CD14-positive monocyte (primary cell): ENCODE measurements at regions not wholly inside any gene's neighbourhood (a gene's known extent, or its start where the extent isn't known, plus 50 kb on each side); places are given as distances from the start of the nearest gene placed in this dataset.

Experiments used
- DNase-seq, 3 donors: peaks; one replicate each; pipeline ENCODE4 v3.0.0-alpha.2; 2011 to 2022
- H2AFZ ChIP-seq: 2 replicates; pipeline ENCODE4 v1.6.0; 2012; ENCODE audit warnings: mild to moderate bottlenecking, low read depth, low read length, inconsistent platforms; ENCODE audit not compliant: insufficient read depth, poor library complexity, severe bottlenecking
- H3K27ac ChIP-seq, 2 donors: 1 replicate in 1 of 2; 2 replicates in 1 of 2; pipeline ENCODE4 v1.5.1; 2012 to 2013; ENCODE audit warnings: low read length in 2 of 2, control low read depth in 1 of 2, inconsistent platforms in 1 of 2, low read depth in 1 of 2, mild to moderate bottlenecking in 1 of 2
- H3K27me3 ChIP-seq, 2 donors: one replicate each; pipeline versions ENCODE4 v1.6.0 to v1.6.1; 2011 to 2013; ENCODE audit warnings: low read length in 2 of 2; ENCODE audit not compliant: control insufficient read depth in 2 of 2, insufficient read depth in 2 of 2
- H3K36me3 ChIP-seq, 2 donors: replicated peaks in 1 of 2; 1 replicate in 1 of 2; 2 replicates in 1 of 2; pipeline versions ENCODE4 v1.5.1 to v1.6.1; 2012 to 2013; ENCODE audit warnings: low read length in 2 of 2, control low read depth in 1 of 2, inconsistent platforms in 1 of 2, mild to moderate bottlenecking in 1 of 2; ENCODE audit not compliant: insufficient read depth in 2 of 2, control insufficient read depth in 1 of 2
- H3K4me1 ChIP-seq, 2 donors: 1 replicate in 1 of 2; 2 replicates in 1 of 2; pipeline versions ENCODE4 v1.5.1 to v1.6.1; 2012 to 2013; ENCODE audit warnings: low read length in 2 of 2, control low read depth in 1 of 2, inconsistent platforms in 1 of 2, mild to moderate bottlenecking in 1 of 2, moderate library complexity in 1 of 2; ENCODE audit not compliant: insufficient read depth in 2 of 2, control insufficient read depth in 1 of 2
- H3K4me2 ChIP-seq: replicated peaks from 2 replicates; pipeline ENCODE3; 2012; ENCODE audit warnings: low read length, moderate library complexity, mild to moderate bottlenecking; ENCODE audit not compliant: poor library complexity, severe bottlenecking; ENCODE audit errors: extremely low read depth
- H3K4me3 ChIP-seq, 3 experiments: fragments of 200-600 bp in 1 of 3; sonication (generic) in 1 of 3; replicated peaks in 1 of 3; 1 replicate in 2 of 3; 2 replicates in 1 of 3; pipeline ENCODE4 v1.5.1; 2011 to 2013; ENCODE audit warnings: low read length in 3 of 3, mild to moderate bottlenecking in 3 of 3, control low read depth in 2 of 3, low read depth in 2 of 3, inconsistent platforms in 1 of 3, moderate library complexity in 1 of 3
- H3K79me2 ChIP-seq: 2 replicates; pipeline ENCODE4 v1.6.0; 2012; ENCODE audit warnings: mild to moderate bottlenecking, control low read depth, inconsistent platforms, low read length, moderate library complexity; ENCODE audit not compliant: insufficient read depth
- H3K9ac ChIP-seq: 2 replicates; pipeline ENCODE4 v1.6.0; 2017; ENCODE audit warnings: low read length, mild to moderate bottlenecking; ENCODE audit not compliant: insufficient read depth, poor library complexity, severe bottlenecking
- H3K9me3 ChIP-seq, 2 donors: replicated peaks in 1 of 2; 1 replicate in 1 of 2; 2 replicates in 1 of 2; pipeline versions ENCODE4 v1.5.1 to v1.6.1; 2012 to 2013; ENCODE audit warnings: low read length in 2 of 2, control low read depth in 1 of 2; ENCODE audit not compliant: control insufficient read depth in 1 of 2, insufficient read depth in 1 of 2
- H4K20me1 ChIP-seq: 2 replicates; pipeline ENCODE4 v1.6.0; 2012; ENCODE audit warnings: mild to moderate bottlenecking, low read length, control low read depth, moderate library complexity; ENCODE audit not compliant: insufficient read depth
- H3K27ac Mint-ChIP-seq, 7 donors: one replicate each; pipeline ENCODE4 v1.8.0; 2020; ENCODE audit warnings: mild to moderate bottlenecking in 7 of 7, mixed read lengths in 7 of 7, moderate library complexity in 6 of 7, inconsistent platforms in 2 of 7
- H3K27me3 Mint-ChIP-seq, 3 donors: one replicate each; pipeline ENCODE4 v1.8.0; 2021 to 2022; ENCODE audit warnings: low read depth in 3 of 3, mild to moderate bottlenecking in 3 of 3, mixed read lengths in 3 of 3, moderate library complexity in 3 of 3, inconsistent platforms in 1 of 3
- H3K36me3 Mint-ChIP-seq, 2 donors: one replicate each; pipeline ENCODE4 v1.8.0; 2020; ENCODE audit warnings: mixed read lengths in 2 of 2, inconsistent platforms in 1 of 2, mild to moderate bottlenecking in 1 of 2
- H3K4me1 Mint-ChIP-seq: one replicate; pipeline ENCODE4 v1.8.0; 2020; ENCODE audit warnings: mild to moderate bottlenecking, mixed read lengths
- H3K4me3 Mint-ChIP-seq, 2 donors: one replicate each; pipeline ENCODE4 v1.8.0; 2020; ENCODE audit warnings: mild to moderate bottlenecking in 2 of 2, mixed read lengths in 2 of 2, moderate library complexity in 1 of 2
- H3K9me3 Mint-ChIP-seq, 7 donors: one replicate each; pipeline ENCODE4 v1.8.0; 2020 to 2022; ENCODE audit warnings: mixed read lengths in 7 of 7, mild to moderate bottlenecking in 6 of 7, moderate library complexity in 6 of 7, inconsistent platforms in 2 of 7
- CTCF ChIP-seq: fragments of 200-600 bp; IDR thresholded peaks from one replicate; pipeline ENCODE4 v1.8.0; 2022; ENCODE audit warnings: antibody characterized with exemption, mild to moderate bottlenecking
- WGBS: methylation state at CpG from one replicate; pipeline ENCODE4 v1.1.5; 2013; ENCODE audit warnings: missing lambda C conversion rate; ENCODE audit not compliant: insufficient coverage; 5-methylcytosine and 5-hydroxymethylcytosine counted together
- intact Hi-C, 2 donors: fragments of 100-400 bp; cut with micrococcal nuclease; formaldehyde crosslinking; loops; one replicate each; pipeline versions ENCODE4 v1.15.0 to v1.15.1; 2023

- Mint-ChIP-seq H3K4me3 (no peak overlapping the region), H3K27me3 (peaks cover 1 to 2% (median 1%) of the 10 kb centered on the region in 3 donors), H3K27ac (no peak overlapping the region), H3K9me3 (peaks cover 0 to 10% (median 3%) of the 10 kb centered on the region in 7 donors), H3K4me1 (no peaks in the 10 kb centered on the region), H3K36me3 (no peaks in the 10 kb centered on the region)
- intact Hi-C loops, result no loop called here
- no peaks in the 10 kb centered on the region for H3K4me1 ChIP-seq
- H3K27me3 ChIP-seq, result no peaks in the 10 kb centered on the region
- no peaks in the 10 kb centered on the region for H3K36me3 ChIP-seq
- no peak overlapping the region for H3K9ac ChIP-seq
- no peak overlapping the region for H3K4me2 ChIP-seq
- H3K9me3 ChIP-seq, result no peaks in the 10 kb centered on the region
- no peaks in the 10 kb centered on the region for H3K79me2 ChIP-seq
- no peak overlapping the region for H3K27ac ChIP-seq
- no peaks in the 10 kb centered on the region for H4K20me1 ChIP-seq
- H3K4me3 ChIP-seq, result no peak overlapping the region
- no peak overlapping the region for H2AFZ ChIP-seq
- 91% methylated on average over 6 of the region's 8 CpGs for WGBS
- no peak for DNase-seq
- no peak for TF ChIP-seq CTCF
Measured at GRCh38 chr2:16138811-16139662, 198.7 kb downstream of the MYCN start.

GRCh38 chr2:16137080-16137755, 196.9 kb downstream of the MYCN start:
- Mint-ChIP-seq H3K27ac (peak overlapping the region in 1 of 7 donors; percentile 46), H3K27me3 (peaks cover 0 to 2% (median 0%) of the 10 kb centered on the region in 3 donors), H3K4me1 (no peaks in the 10 kb centered on the region), H3K36me3 (no peaks in the 10 kb centered on the region), H3K4me3 (no peak overlapping the region), H3K9me3 (peaks cover 0 to 10% (median 2%) of the 10 kb centered on the region in 7 donors)
- Histone ChIP-seq H3K79me2 (no peaks in the 10 kb centered on the region), H2AFZ (no peak overlapping the region), H3K4me3 (no peak overlapping the region), H3K4me2 (no peak overlapping the region), H4K20me1 (no peaks in the 10 kb centered on the region), H3K36me3 (no peaks in the 10 kb centered on the region), H3K4me1 (no peaks in the 10 kb centered on the region), H3K27me3 (no peaks in the 10 kb centered on the region), H3K9ac (no peak overlapping the region), H3K9me3 (no peaks in the 10 kb centered on the region), H3K27ac (no peak overlapping the region)
- no peak for TF ChIP-seq CTCF
- DNase-seq, result peak in 1 of 3 donors; percentile 0
- 97% methylated on average over 3 of the region's 5 CpGs for WGBS
- intact Hi-C loops, result no loop called here
